ENCODE measurements at regions not wholly inside any gene's neighbourhood (a gene's known extent, or its start where the extent isn't known, plus 50 kb on each side); places are given as distances from the start of the nearest gene placed in this dataset.
"Not testable (repeated sequence)": the region's sequence is repeated elsewhere in the genome, so short reads cannot be mapped to it uniquely, and the experiment has no call there.

DNA sequence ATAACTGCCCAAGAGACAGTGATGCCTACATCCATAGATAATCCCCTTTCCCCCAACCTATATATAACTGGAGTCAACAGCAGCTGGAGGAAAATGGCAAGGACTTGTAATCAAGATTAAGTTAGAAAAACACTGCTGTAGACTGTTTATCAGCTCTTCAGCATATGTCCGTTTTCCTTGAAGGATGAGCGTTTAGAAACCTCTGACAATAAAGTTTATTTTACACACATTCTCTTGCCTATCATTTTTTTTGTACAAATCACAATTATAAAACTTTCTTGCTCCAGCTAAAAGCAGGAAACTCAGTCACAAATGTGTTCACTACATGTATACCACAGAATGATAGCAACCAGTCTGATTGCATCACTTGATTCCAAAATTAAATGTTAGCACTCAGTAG, 50.8 kb downstream of the PPIAL4G start:
- peak; percentile 2 for DNase-seq

- DNase-seq, result not testable (repeated sequence)
Measured at GRCh38 chr1:148429856-148430255, 53.2 kb downstream of the PPIAL4G start.

GRCh38 chr1:148426940-148427611, 56.0 kb downstream of the PPIAL4G start:
- not testable (repeated sequence) for DNase-seq

- not testable (repeated sequence) for DNase-seq
Measured at GRCh38 chr1:148426385-148426784, 56.7 kb downstream of the PPIAL4G start.

DNA sequence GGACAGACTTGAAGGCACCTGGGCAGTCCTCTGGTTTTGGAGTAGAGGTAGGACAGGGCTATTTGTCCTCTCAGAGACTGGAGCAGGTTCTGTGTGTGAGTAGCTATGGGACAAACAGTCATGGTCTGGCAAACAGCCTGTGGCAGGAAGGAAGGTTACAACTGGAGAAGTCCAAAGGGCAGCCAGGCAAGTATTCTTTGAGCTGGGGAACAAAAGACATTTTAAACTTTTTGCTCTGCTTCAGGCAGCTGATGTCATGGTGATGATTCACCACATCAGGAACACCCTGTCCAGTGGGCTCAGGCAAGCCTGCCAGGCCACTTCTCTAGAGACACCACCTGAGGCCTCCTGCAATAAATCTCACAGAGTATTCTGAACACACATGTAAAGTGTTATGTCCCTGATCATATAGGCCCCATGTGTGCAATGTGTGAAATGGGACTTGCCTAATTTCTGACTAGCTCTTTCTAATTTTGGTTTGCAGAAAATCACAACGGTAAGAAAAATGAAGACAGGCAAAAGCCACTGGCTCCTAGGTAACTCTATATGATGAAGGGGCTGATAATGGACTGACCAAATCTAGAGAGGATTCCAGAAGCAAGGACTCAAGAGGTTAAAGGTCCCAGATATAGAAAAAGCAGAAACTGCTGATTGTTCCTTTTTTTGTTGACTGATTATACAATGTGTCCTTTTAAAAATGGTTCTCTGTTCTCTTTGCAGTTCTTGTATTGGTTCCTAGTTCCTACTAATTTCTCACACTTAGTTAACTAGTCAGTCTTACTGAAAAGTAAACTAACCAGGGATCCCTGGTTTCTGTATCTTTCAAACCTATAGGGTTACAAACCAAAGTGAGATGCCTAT, 58.7 kb downstream of the PPIAL4G start:
- DNase-seq, result peak; percentile 4

GRCh38 chr1:148422921-148423320, 60.2 kb downstream of the PPIAL4G start:
- DNase-seq, result not testable (repeated sequence)

DNA sequence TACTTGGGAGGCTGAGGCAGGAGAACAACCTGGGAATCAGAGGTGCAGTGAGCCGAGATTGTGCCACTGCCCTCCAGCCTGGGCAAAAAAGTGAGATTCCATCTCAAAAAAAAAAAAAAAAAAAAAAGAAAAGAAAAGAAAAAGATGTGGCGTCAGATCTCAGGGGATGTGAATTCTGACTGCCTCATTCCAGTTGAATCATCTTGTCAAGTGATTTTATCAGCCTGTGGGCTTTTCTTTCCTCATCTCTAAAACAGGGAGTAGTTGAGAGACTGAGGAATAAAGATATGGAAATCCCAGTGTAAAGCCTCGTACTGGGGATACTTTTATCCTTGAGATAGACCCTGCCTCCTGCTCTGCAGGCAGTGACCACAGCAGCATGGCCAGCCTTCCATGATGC, 65.9 kb downstream of the PPIAL4G start:
- DNase-seq, result not testable (repeated sequence)

GRCh38 chr1:148413385-148413784, 69.7 kb downstream of the PPIAL4G start:
- DNase-seq, result not testable (repeated sequence)

DNA sequence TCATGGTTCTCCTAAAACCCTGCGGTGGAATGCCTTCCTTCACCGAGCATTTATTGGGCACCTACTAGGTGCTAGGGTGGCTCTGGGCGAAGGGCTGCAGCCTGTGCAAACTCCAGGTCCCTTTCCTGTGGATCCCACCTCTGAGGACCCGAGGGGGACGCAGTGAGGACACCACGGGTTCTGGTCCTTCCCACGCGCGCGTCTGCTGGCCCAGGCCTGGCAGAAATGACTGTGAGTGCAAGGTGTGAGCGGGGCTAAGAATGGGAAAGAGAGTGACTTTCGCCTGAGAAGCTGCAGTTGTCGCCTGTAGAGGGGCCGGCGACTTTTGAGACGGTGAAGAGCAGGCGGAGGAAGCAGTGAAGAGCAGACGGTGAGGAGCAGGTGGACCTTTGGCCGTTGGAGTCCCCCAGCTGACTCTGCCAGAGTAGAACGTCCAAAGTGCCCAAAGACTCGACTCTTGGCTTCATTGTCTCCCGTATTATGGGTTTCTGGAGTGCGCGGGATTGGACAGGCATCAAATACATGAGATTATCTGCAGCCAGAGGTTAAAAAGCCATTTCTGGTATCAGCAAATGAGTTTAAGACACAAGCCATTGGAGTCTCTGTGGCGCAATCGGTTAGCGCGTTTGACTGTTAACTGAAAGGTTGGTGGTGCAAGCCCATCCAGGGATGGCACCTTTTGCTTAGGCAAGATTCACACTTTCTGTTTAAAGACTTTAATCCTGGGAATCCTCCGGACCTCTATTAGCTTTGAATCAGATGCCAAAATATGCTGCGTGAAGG, 78.1 kb downstream of the PPIAL4G start:
- DNase-seq, result not testable (repeated sequence)

DNA sequence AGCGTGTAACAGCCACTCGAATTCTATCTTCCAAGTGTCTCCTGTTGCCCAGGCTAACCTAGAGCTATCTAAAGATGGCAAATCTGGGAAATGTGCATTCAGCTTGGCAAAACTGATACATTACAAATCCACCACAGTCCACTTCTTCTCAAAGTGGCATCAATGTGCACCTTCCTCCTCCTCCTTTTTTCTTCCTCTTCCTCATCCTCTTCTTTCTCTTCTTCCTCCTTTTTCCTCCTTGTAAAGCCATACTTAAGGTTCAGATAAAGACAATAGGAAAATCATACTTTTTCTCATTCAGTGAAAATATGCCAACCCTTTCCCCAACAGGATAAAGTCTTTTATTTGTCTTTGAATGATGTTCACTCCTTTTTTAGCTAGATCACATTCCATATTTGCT, 79.2 kb downstream of the PPIAL4G start:
- DNase-seq, result not testable (repeated sequence)

DNA sequence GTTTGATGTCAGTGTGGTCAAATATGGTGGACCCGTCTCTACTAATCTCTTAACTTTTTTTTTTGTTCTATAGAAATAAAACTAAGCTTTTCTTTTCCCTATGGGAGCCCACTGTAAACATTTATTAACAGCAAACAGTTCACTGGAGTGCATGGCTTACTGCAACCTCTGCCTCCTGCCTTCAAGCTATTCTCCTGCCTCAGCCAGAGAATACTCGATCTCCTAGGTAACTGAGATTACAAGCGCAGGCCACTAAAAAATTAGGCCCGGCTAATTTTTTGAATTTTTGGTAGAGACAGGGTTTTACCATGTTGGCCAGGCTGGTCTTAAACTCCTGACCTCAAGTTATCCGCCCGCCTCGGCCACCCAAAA, 80.0 kb downstream of the PPIAL4G start:
- DNase-seq, result peak; percentile 18

DNA sequence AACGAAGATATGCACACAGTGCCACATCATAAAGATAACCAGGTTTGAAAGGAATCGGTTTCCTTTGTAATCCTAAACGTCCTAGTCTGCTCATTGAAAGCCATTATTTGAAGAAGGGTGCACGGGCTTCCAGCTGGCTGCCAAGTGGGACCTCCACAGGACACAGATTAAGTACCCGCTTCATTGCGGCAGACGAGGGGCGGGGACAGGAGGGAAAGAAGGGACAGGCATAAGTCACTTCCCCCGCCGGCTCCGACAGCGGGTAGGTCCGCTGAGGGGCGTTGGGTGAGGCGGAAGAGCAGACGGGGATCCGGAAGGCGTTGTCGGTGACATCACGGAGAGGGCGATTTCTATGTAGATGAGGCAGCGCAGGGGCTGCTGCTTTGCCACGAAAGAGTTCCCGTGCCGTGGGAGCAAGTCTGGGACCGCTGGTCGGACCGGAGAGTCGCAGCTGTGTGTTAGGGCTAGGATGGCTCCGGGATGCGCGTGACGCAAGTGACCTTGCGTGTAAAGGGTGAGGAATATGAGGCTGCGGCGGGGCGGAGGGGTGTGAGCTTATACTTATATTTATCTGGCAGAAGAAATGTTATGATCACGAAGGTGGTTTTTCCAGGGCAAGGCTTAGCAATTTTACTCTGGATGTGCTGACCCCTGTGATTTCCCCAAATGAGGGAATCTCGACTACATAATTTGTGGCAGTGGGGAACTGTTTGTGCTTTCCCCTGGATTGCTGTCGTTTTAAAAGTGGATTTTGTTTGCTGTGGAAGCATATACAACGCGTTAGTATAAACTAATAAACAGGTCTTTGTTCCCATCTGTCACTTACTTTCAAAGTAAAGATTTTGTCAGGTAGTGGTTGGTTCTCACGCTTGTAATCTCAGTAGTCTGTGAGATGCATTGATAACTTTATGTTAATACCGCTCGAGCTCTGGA, 80.7 kb downstream of the PPIAL4G start:
- peak; percentile 96 for DNase-seq

GRCh38 chr1:148397516-148397915, 85.6 kb downstream of the PPIAL4G start:
- DNase-seq, result not testable (repeated sequence)

DNA sequence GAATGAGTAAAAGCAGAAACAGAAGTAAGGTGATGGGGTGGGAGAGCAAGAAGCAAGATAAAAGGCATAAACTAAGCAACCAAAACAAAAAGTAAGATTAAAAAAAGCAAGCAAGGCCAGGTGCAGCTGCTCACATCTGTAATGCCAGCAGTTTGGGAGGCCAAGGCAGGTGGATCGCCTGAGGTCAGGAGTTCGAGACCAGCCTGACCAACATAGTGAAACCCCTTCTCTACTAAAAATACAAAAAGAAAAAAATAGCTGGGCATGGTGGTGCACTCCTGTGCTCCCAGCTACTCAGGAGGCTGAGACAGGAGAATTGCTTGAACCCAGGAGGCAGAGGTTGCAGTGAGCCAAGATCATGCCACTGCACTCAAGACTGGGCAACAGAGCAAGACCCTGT, 90.6 kb downstream of the PPIAL4G start:
- DNase-seq, result not testable (repeated sequence)

DNA sequence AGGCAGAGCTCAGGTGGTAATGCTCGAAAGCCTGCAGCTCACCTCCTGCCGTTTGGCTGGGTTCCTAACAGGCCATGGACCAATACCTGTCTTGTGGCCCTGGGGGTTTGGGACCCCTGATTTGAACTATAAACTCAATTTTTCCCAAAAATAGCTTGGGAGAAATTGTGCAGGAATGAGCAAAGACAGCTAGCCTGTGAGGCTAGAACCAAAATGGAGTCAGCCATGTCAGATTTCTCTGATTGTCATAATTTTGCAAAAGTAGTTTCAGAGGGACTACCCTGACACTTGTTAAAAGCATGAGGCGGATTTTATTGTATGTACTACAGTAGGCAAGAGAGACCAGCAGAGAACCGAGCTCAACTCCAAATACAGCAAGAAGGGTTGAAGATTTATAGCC, 91.8 kb downstream of the PPIAL4G start:
- not testable (repeated sequence) for DNase-seq

DNA sequence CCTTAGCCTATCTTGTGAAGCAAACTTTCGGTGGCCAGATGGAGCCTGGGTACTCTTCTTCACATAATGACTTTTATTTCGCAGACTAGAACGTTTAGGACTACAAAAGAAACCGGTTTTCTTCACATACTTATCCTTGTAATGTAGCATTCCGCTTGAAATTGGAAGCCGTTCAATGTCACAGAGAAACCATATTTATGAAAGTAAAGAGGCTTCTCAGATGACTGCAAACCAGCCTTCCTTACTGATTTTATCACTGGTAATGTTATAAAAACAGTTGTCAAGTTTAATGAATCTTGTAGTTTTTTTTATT, 94.1 kb downstream of the PPIAL4G start:
- no peak for DNase-seq

- DNase-seq, result peak; percentile 97
Measured at GRCh38 chr1:148388260-148389026, 94.7 kb downstream of the PPIAL4G start.

DNA sequence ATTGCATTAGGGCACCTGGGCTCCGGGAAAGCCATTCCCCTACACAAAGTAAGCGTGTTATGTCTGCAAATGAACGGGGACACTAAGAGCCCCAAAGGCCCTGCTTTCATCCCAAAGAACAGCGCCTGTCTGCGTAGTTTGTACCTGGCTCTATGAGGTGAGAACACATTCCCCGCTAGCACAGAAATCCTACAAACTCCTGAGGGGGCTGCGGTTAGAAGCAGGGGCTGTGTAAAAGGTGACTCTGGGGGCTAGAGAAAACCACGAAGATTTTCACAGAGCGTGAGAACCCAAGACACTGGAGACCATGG, 95.2 kb downstream of the PPIAL4G start:
- DNase-seq, result not testable (repeated sequence)

DNA sequence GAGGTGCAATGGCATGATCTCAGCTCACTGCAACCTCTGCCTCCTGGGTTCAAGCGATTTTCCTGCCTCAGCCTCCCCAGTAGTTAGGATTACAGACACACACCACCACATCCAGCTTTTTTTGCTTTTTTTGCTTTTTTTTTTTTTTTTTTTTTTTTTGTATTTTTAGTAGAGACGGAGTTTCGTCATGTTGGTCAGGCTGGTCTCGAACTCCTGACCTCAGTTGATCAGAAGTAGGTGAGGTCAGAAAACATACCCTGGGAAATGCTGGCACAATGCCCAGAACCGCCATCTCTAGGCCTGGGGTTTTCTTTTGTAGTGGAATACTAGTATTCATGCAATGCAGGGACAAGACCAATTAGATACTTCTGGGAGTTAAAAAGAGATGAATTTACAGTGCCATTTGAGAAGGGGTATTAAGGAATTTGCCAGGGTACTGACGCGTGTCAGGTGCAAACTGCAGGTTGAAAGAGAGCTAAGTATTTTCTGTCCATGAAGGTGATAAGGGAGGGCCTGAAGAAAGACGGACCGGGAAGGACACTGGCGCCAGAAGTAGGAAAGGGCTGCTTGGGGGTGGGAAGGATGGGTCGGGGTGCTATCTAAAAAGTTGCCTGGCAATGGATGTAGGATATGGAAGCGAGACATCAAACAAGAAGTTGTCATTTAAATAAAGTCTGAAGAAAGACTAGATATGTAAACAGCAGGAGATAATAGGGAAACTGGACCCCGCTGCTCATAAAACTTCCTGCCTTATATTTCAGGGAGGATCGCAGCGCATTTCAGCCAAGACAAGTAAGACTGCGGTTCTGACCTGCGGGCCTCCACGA, 95.8 kb downstream of the PPIAL4G start:
- not testable (repeated sequence) for DNase-seq

GRCh38 chr1:148386617-148387016, 96.5 kb downstream of the PPIAL4G start:
- no peak for DNase-seq

- not testable (repeated sequence) for DNase-seq
Measured at GRCh38 chr1:148386031-148386398, 97.1 kb downstream of the PPIAL4G start.

All from hematopoietic multipotent progenitor cell treated with erythropoietin and hydrocortisone succinate and interleukin-3 and kit ligand, for 4 days (in vitro differentiated cells).